DND-41 (cell line): ENCODE measurements at regions not wholly inside any gene's neighbourhood (a gene's known extent, or its start where the extent isn't known, plus 50 kb on each side); places are given as distances from the start of the nearest gene placed in this dataset.

Source experiments
- ATAC-seq: fragments of 200-7000 bp; cut with Tn5 transposase; 3 replicates; pipeline ENCODE4 v1.9.1; 2021; ENCODE audit warnings: low read depth; ENCODE audit not compliant: insufficient read depth
- DNase-seq: peaks from one replicate; pipeline ENCODE4 v3.0.0-alpha.2; 2020
- H2AFZ ChIP-seq: 2 replicates; pipeline ENCODE4 v1.6.0; 2012; ENCODE audit warnings: low read depth, low read length
- H3K27ac ChIP-seq: 2 replicates; pipeline ENCODE4 v1.5.1; 2012; ENCODE audit warnings: low read length, inconsistent platforms
- H3K27me3 ChIP-seq: fragments of 200-600 bp; sonication (generic); 2 replicates; pipeline ENCODE4 v1.6.0; 2012; ENCODE audit warnings: low read length, mild to moderate bottlenecking, inconsistent platforms; ENCODE audit not compliant: insufficient read depth, poor library complexity
- H3K36me3 ChIP-seq: 2 replicates; pipeline ENCODE4 v1.5.1; 2012; ENCODE audit warnings: low read length, inconsistent platforms; ENCODE audit not compliant: insufficient read depth
- H3K4me1 ChIP-seq: 2 replicates; pipeline ENCODE4 v1.5.1; 2012; ENCODE audit warnings: mild to moderate bottlenecking, low read length; ENCODE audit not compliant: insufficient read depth
- H3K4me2 ChIP-seq: 2 replicates; pipeline ENCODE4 v1.6.0; 2012; ENCODE audit warnings: mild to moderate bottlenecking, moderate library complexity, low read length, inconsistent platforms; ENCODE audit not compliant: insufficient read depth
- H3K4me3 ChIP-seq, 2 experiments: fragments of 200-600 bp in 1 of 2; shearing (Covaris generic) in 1 of 2; 2 replicates each; pipeline ENCODE4 v1.5.1; 2012 to 2016; ENCODE audit warnings: inconsistent platforms in 2 of 2, low read length in 2 of 2, mild to moderate bottlenecking in 2 of 2, low read depth in 1 of 2, moderate library complexity in 1 of 2
- H3K79me2 ChIP-seq: 2 replicates; pipeline ENCODE4 v1.6.0; 2012; ENCODE audit warnings: low read length, inconsistent platforms; ENCODE audit not compliant: insufficient read depth
- H3K9ac ChIP-seq: 2 replicates; pipeline ENCODE4 v1.6.0; 2012; ENCODE audit warnings: low read depth, mild to moderate bottlenecking, inconsistent platforms, low read length, moderate library complexity
- H3K9me3 ChIP-seq: 2 replicates; pipeline ENCODE4 v1.5.1; 2012; ENCODE audit warnings: low read length, moderate library complexity, mild to moderate bottlenecking, inconsistent platforms; ENCODE audit not compliant: insufficient read depth, severe bottlenecking
- H4K20me1 ChIP-seq: 2 replicates; pipeline ENCODE4 v1.6.0; 2012; ENCODE audit warnings: low read length; ENCODE audit not compliant: insufficient read depth
- CTCF ChIP-seq: IDR thresholded peaks from 2 replicates; pipeline ENCODE4 v1.5.1; 2012; ENCODE audit warnings: borderline replicate concordance, low read length, moderate library complexity, mild to moderate bottlenecking; ENCODE audit not compliant: poor library complexity, severe bottlenecking; ENCODE audit errors: extremely low read depth
- EZH2 ChIP-seq: IDR thresholded peaks from 3 replicates; pipeline ENCODE4 v1.6.1; 2012; ENCODE audit warnings: borderline replicate concordance, low read depth, mild to moderate bottlenecking, moderate library complexity, low read length, inconsistent platforms; ENCODE audit not compliant: severe bottlenecking

- Histone ChIP-seq H3K36me3 (no peaks in the 10 kb centered on the region), H3K9ac (no peak overlapping the region), H3K9me3 (no peaks in the 10 kb centered on the region), H4K20me1 (no peaks in the 10 kb centered on the region), H3K4me3 (no peak overlapping the region), H3K4me2 (no peak overlapping the region), H3K79me2 (no peaks in the 10 kb centered on the region), H3K4me1 (no peaks in the 10 kb centered on the region), H3K27ac (no peak overlapping the region), H3K27me3 (no peaks in the 10 kb centered on the region), H2AFZ (no peak overlapping the region)
- TF ChIP-seq EZH2 (no peak), CTCF (no peak)
- DNase-seq = no peak
- no peak for ATAC-seq
These were observed 213.1 kb downstream of the TRAM1L1 start for GRCh38 chr4:116872308-116872707.

GRCh38 chr4:116870686-116871085, 214.7 kb downstream of the TRAM1L1 start:
- Histone ChIP-seq H3K4me2 (no peak overlapping the region), H2AFZ (no peak overlapping the region), H3K9me3 (no peaks in the 10 kb centered on the region), H3K4me3 (no peak overlapping the region), H3K27me3 (no peaks in the 10 kb centered on the region), H4K20me1 (no peaks in the 10 kb centered on the region), H3K27ac (no peak overlapping the region), H3K36me3 (no peaks in the 10 kb centered on the region), H3K9ac (no peak overlapping the region), H3K4me1 (no peaks in the 10 kb centered on the region), H3K79me2 (no peaks in the 10 kb centered on the region)
- TF ChIP-seq EZH2 (no peak), CTCF (no peak)
- ATAC-seq (no peak), DNase-seq (no peak)

DNA sequence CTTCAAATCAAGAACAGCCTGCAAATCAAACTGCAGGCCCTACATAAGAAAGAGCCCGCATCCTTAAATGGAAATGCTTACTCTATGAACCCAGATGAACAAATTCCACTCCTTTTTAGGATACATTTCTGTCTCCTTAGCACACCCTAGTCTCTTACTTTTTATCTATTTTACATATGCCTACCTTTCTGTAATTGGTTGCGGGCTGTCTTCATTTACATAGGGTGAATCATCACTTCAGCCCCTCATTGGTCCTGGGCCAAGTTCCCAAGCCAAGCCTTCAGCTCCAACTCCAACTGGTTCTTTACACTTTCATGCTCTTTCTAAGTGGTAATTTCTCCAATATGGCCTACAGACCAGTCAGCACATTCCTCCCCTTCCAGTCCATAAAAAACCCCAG, 219.3 kb downstream of the TRAM1L1 start:
- no peak for ATAC-seq
- Histone ChIP-seq H3K4me2 (no peak overlapping the region), H3K9me3 (no peaks in the 10 kb centered on the region), H3K79me2 (no peaks in the 10 kb centered on the region), H3K4me3 (no peak overlapping the region), H3K9ac (no peak overlapping the region), H2AFZ (no peak overlapping the region), H4K20me1 (no peaks in the 10 kb centered on the region), H3K27ac (no peak overlapping the region), H3K27me3 (no peaks in the 10 kb centered on the region), H3K4me1 (no peaks in the 10 kb centered on the region), H3K36me3 (no peaks in the 10 kb centered on the region)
- no peak for TF ChIP-seq CTCF
- no peak for TF ChIP-seq EZH2
- DNase-seq = no peak

- no peaks in the 10 kb centered on the region for H4K20me1 ChIP-seq
- H3K27me3 ChIP-seq = no peaks in the 10 kb centered on the region
- no peak overlapping the region for H3K4me3 ChIP-seq
- H3K27ac ChIP-seq = no peak overlapping the region
- H3K4me2 ChIP-seq = no peak overlapping the region
- H2AFZ ChIP-seq = no peak overlapping the region
- TF ChIP-seq EZH2 (no peak), CTCF (no peak)
- ATAC-seq (no peak), DNase-seq (no peak)
- H3K9ac ChIP-seq = no peak overlapping the region
- H3K79me2 ChIP-seq = no peaks in the 10 kb centered on the region
- no peaks in the 10 kb centered on the region for H3K36me3 ChIP-seq
- H3K4me1 ChIP-seq = no peaks in the 10 kb centered on the region
- H3K9me3 ChIP-seq = no peaks in the 10 kb centered on the region
These were observed 222.8 kb downstream of the TRAM1L1 start for GRCh38 chr4:116862592-116862991.
